GM19463 (cell line): ENCODE measurements at regions not wholly inside any gene's neighbourhood (a gene's known extent, or its start where the extent isn't known, plus 50 kb on each side); places are given as distances from the start of the nearest gene placed in this dataset.

Experiments
- ATAC-seq: cut with Tn5 transposase; IDR thresholded peaks from one replicate; pipeline ENCODE4 v1.9.1; 2021; ENCODE audit warnings: mild to moderate bottlenecking, moderate library complexity; ENCODE audit not compliant: unreplicated experiment

- ATAC-seq, result no peak
Observed at GRCh38 chr13:82740442-82740841, 1141.8 kb downstream of the SLITRK1 start.

- ATAC-seq, result no peak
Observed at GRCh38 chr13:82739881-82740280, 1142.4 kb downstream of the SLITRK1 start.

GRCh38 chr13:82729401-82729800 lies 1152.9 kb downstream of the SLITRK1 start:
- ATAC-seq, result no peak

GRCh38 chr13:82720986-82721385 lies 1161.3 kb downstream of the SLITRK1 start:
- no peak for ATAC-seq

- ATAC-seq, result no peak
Observed at GRCh38 chr13:82719987-82720386, 1162.3 kb downstream of the SLITRK1 start.

- no peak for ATAC-seq
Observed at GRCh38 chr13:82717249-82717648, 1165.0 kb downstream of the SLITRK1 start.

GRCh38 chr13:82713687-82714405 lies 1168.4 kb downstream of the SLITRK1 start:
- ATAC-seq, result no peak

GRCh38 chr13:82702513-82702912 lies 1179.8 kb downstream of the SLITRK1 start:
- no peak for ATAC-seq

GRCh38 chr13:82701020-82701419 lies 1181.3 kb downstream of the SLITRK1 start:
- no peak for ATAC-seq

- ATAC-seq, result no peak
Observed at GRCh38 chr13:82698941-82699340, 1183.3 kb downstream of the SLITRK1 start.

- ATAC-seq, result no peak
Observed at GRCh38 chr13:82698383-82698782, 1183.9 kb downstream of the SLITRK1 start.

- ATAC-seq, result no peak
Observed at GRCh38 chr13:82693607-82694006, 1188.7 kb downstream of the SLITRK1 start.

GRCh38 chr13:82688400-82688994 lies 1193.8 kb downstream of the SLITRK1 start:
- ATAC-seq, result peak; percentile 86

- no peak for ATAC-seq
Observed at GRCh38 chr13:82687884-82688283, 1194.4 kb downstream of the SLITRK1 start.

GRCh38 chr13:82681535-82681934 lies 1200.7 kb downstream of the SLITRK1 start:
- no peak for ATAC-seq

GRCh38 chr13:82678052-82678451 lies 1204.2 kb downstream of the SLITRK1 start:
- ATAC-seq, result no peak

GRCh38 chr13:82675024-82675423 lies 1207.2 kb downstream of the SLITRK1 start:
- no peak for ATAC-seq

GRCh38 chr13:82674546-82674945 lies 1207.7 kb downstream of the SLITRK1 start:
- ATAC-seq, result no peak

GRCh38 chr13:82672248-82672647 lies 1210.0 kb downstream of the SLITRK1 start:
- no peak for ATAC-seq

GRCh38 chr13:82664183-82664582 lies 1218.1 kb downstream of the SLITRK1 start:
- ATAC-seq, result no peak

GRCh38 chr13:82661126-82661525 lies 1221.1 kb downstream of the SLITRK1 start:
- no peak for ATAC-seq

GRCh38 chr13:82658811-82659210 lies 1223.5 kb downstream of the SLITRK1 start:
- ATAC-seq, result no peak

- ATAC-seq, result no peak
Observed at GRCh38 chr13:82657471-82657870, 1224.8 kb downstream of the SLITRK1 start.
